ENCODE measurements at regions not wholly inside any gene's neighbourhood (a gene's known extent, or its start where the extent isn't known, plus 50 kb on each side); places are given as distances from the start of the nearest gene placed in this dataset.

DNA sequence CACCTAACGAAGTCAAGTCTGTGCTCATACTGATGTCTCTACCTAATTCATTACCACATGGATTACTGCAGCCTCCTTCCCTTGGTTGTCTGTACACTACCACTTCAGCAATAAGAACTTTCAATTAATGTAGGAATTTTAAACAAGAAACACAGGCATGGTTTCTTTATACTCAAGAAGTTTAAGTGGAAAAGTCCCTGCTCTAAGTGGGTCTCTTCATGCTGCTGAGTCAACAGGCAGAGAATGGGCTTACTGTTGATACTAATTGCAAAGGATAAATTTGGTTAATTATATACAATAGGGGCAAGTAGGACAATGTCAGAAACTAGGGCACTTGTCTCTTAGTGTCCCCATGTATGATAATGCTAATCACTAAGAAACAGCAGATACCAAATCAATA is 392.6 kb downstream of the DSEL start:
- Histone ChIP-seq H3K27me3 (ENCODE audit: control insufficient read depth, insufficient read depth, low read length) (no peaks in the 10 kb centered on the region), H3K27ac (ENCODE audit: low read length) (no peak overlapping the region), H3K9me3 (ENCODE audit: control insufficient read depth, insufficient read depth, low read length) (no peaks in the 10 kb centered on the region), H3K36me3 (ENCODE audit: control insufficient read depth, insufficient read depth, low read length) (no peaks in the 10 kb centered on the region), H3K4me3 (ENCODE audit: low read length) (no peak overlapping the region), H3K4me1 (ENCODE audit: control insufficient read depth, insufficient read depth, low read length) (no peaks in the 10 kb centered on the region)
- H3K4me1 Mint-ChIP-seq = no peaks in the 10 kb centered on the region
- intact Hi-C loops (cut with micrococcal nuclease) = no loop called here
- no peaks in the 10 kb centered on the region for H3K36me3 Mint-ChIP-seq
- no peak for TF ChIP-seq CTCF (IDR thresholded peaks at IDR 0.05)
- ATAC-seq = no peak
- no peak overlapping the region for H3K4me3 Mint-ChIP-seq
- H3K27me3 Mint-ChIP-seq (ENCODE audit: low read depth in 2 of 2) = no peaks in the 10 kb centered on the region
- WGBS (ENCODE audit: insufficient coverage) = 89% methylated on average over 1 of the region's 1 CpG
- peaks cover 5 to 10% of the 10 kb centered on the region in 2 donors for H3K9me3 Mint-ChIP-seq
- DNase-seq = no peak
- H3K27ac Mint-ChIP-seq = no peak overlapping the region

DNA sequence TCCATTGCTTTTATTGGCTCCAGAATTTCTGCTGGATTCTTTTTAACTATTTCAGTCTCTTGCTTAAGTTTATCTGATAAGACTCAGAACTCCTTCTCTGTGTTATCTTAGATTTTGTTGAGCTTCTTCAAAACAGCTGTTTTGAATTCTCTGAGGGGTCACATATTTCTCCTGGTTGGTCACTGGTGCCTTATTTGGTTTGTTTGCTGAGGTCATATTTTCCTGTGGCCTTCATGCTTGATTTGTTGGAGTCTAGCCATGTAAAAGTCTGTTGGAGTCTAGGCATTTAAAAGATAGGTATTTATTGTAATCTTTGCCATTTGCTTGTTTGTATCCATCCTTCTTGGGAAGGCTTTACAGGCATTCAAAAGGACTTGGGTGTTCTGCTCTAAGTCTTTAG is 398.7 kb downstream of the DSEL start:
- Mint-ChIP-seq H3K9me3 (peaks cover 4 to 10% of the 10 kb centered on the region in 2 donors), H3K36me3 (no peaks in the 10 kb centered on the region), H3K4me1 (no peaks in the 10 kb centered on the region), H3K27me3 (ENCODE audit: low read depth in 2 of 2) (no peaks in the 10 kb centered on the region), H3K4me3 (no peak overlapping the region), H3K27ac (no peak overlapping the region)
- TF ChIP-seq CTCF (IDR thresholded peaks at IDR 0.05) = no peak
- Histone ChIP-seq H3K9me3 (ENCODE audit: control insufficient read depth, insufficient read depth, low read length) (no peaks in the 10 kb centered on the region), H3K4me3 (ENCODE audit: low read length) (no peak overlapping the region), H3K27me3 (ENCODE audit: control insufficient read depth, insufficient read depth, low read length) (no peaks in the 10 kb centered on the region), H3K36me3 (ENCODE audit: control insufficient read depth, insufficient read depth, low read length) (no peaks in the 10 kb centered on the region), H3K27ac (ENCODE audit: low read length) (no peak overlapping the region), H3K4me1 (ENCODE audit: control insufficient read depth, insufficient read depth, low read length) (no peaks in the 10 kb centered on the region)
- intact Hi-C loops (cut with micrococcal nuclease) = no loop called here
- ATAC-seq (no peak), DNase-seq (no peak)

GRCh38 chr18:67109535-67109934 is 407.0 kb downstream of the DSEL start:
- Mint-ChIP-seq H3K4me3 (no peak overlapping the region), H3K27ac (no peak overlapping the region), H3K36me3 (no peaks in the 10 kb centered on the region), H3K4me1 (no peaks in the 10 kb centered on the region), H3K9me3 (no peaks in the 10 kb centered on the region), H3K27me3 (ENCODE audit: low read depth in 2 of 2) (no peaks in the 10 kb centered on the region)
- H3K27ac ChIP-seq (ENCODE audit: low read length) = no peak overlapping the region
- intact Hi-C loops (cut with micrococcal nuclease) = no loop called here
- DNase-seq (no peak), ATAC-seq (no peak)
- no peak for TF ChIP-seq CTCF (IDR thresholded peaks at IDR 0.05)
- 75% methylated on average over 1 of the region's 1 CpG for WGBS (ENCODE audit: insufficient coverage)
- no peaks in the 10 kb centered on the region for H3K27me3 ChIP-seq (ENCODE audit: control insufficient read depth, insufficient read depth, low read length)
- H3K4me3 ChIP-seq (ENCODE audit: low read length) = no peak overlapping the region
- H3K4me1 ChIP-seq (ENCODE audit: control insufficient read depth, insufficient read depth, low read length) = no peaks in the 10 kb centered on the region
- H3K9me3 ChIP-seq (ENCODE audit: control insufficient read depth, insufficient read depth, low read length) = no peaks in the 10 kb centered on the region
- no peaks in the 10 kb centered on the region for H3K36me3 ChIP-seq (ENCODE audit: control insufficient read depth, insufficient read depth, low read length)

GRCh38 chr18:67108894-67109293 is 407.6 kb downstream of the DSEL start:
- Mint-ChIP-seq H3K36me3 (no peaks in the 10 kb centered on the region), H3K27ac (no peak overlapping the region), H3K27me3 (ENCODE audit: low read depth in 2 of 2) (no peaks in the 10 kb centered on the region), H3K9me3 (no peaks in the 10 kb centered on the region), H3K4me1 (no peaks in the 10 kb centered on the region), H3K4me3 (no peak overlapping the region)
- no peak for ATAC-seq
- H3K27ac ChIP-seq (ENCODE audit: low read length) = no peak overlapping the region
- DNase-seq = no peak
- no peaks in the 10 kb centered on the region for H3K4me1 ChIP-seq (ENCODE audit: control insufficient read depth, insufficient read depth, low read length)
- 94% methylated on average over 3 of the region's 3 CpGs for WGBS (ENCODE audit: insufficient coverage)
- H3K9me3 ChIP-seq (ENCODE audit: control insufficient read depth, insufficient read depth, low read length) = no peaks in the 10 kb centered on the region
- intact Hi-C loops (cut with micrococcal nuclease) = no loop called here
- no peak overlapping the region for H3K4me3 ChIP-seq (ENCODE audit: low read length)
- no peaks in the 10 kb centered on the region for H3K36me3 ChIP-seq (ENCODE audit: control insufficient read depth, insufficient read depth, low read length)
- H3K27me3 ChIP-seq (ENCODE audit: control insufficient read depth, insufficient read depth, low read length) = no peaks in the 10 kb centered on the region
- no peak for TF ChIP-seq CTCF (IDR thresholded peaks at IDR 0.05)

Data from natural killer cell (primary cell).